ENCODE measurements at regions not wholly inside any gene's neighbourhood (a gene's known extent, or its start where the extent isn't known, plus 50 kb on each side); places are given as distances from the start of the nearest gene placed in this dataset.

GRCh38 chr9:20152151-20152725 is 363.4 kb upstream of the SLC24A2 start:
- WGBS = 81% methylated on average over 3 of the region's 3 CpGs
- H3K9me3 ChIP-seq = no peaks in the 10 kb centered on the region
- H3K27ac ChIP-seq = no peak overlapping the region
- no peak for DNase-seq (ENCODE audit: low spot score in 2 of 2)
- no peaks in the 10 kb centered on the region for H3K27me3 ChIP-seq
- no peaks in the 10 kb centered on the region for H3K36me3 ChIP-seq
- no peak overlapping the region for H3K4me3 ChIP-seq
- no peaks in the 10 kb centered on the region for H3K4me1 ChIP-seq
- TF ChIP-seq POLR2AphosphoS5 (IDR thresholded peaks at IDR 0.05) = no peak
- no peak for TF ChIP-seq POLR2A (IDR thresholded peaks at IDR 0.05)
- no peak for TF ChIP-seq CTCF (IDR thresholded peaks at IDR 0.05)
- no peak for TF ChIP-seq EP300 (IDR thresholded peaks at IDR 0.05)

- Histone ChIP-seq H3K9me3 (no peaks in the 10 kb centered on the region), H3K36me3 (no peaks in the 10 kb centered on the region), H3K27ac (no peak overlapping the region), H3K4me3 (no peak overlapping the region), H3K4me1 (no peaks in the 10 kb centered on the region), H3K27me3 (no peaks in the 10 kb centered on the region)
- WGBS = 81% methylated on average over 2 of the region's 2 CpGs
- DNase-seq (ENCODE audit: low spot score in 2 of 2) = no peak
- TF ChIP-seq EP300 (IDR thresholded peaks at IDR 0.05) = no peak
- no peak for TF ChIP-seq POLR2AphosphoS5 (IDR thresholded peaks at IDR 0.05)
- TF ChIP-seq POLR2A (IDR thresholded peaks at IDR 0.05) = no peak
- no peak for TF ChIP-seq CTCF (IDR thresholded peaks at IDR 0.05)
Observed at GRCh38 chr9:20148416-20148815, 359.6 kb upstream of the SLC24A2 start.

GRCh38 chr9:20144197-20144596 is 355.4 kb upstream of the SLC24A2 start:
- H3K27ac ChIP-seq = no peak overlapping the region
- no peak for TF ChIP-seq CTCF (IDR thresholded peaks at IDR 0.05)
- no peak for TF ChIP-seq POLR2A (IDR thresholded peaks at IDR 0.05)
- TF ChIP-seq EP300 (IDR thresholded peaks at IDR 0.05) = no peak
- no peak for TF ChIP-seq POLR2AphosphoS5 (IDR thresholded peaks at IDR 0.05)
- H3K4me1 ChIP-seq = no peaks in the 10 kb centered on the region
- H3K36me3 ChIP-seq = no peaks in the 10 kb centered on the region
- no peak for DNase-seq (ENCODE audit: low spot score in 2 of 2)
- 42% methylated on average over 7 of the region's 7 CpGs for WGBS
- H3K9me3 ChIP-seq = no peaks in the 10 kb centered on the region
- no peak overlapping the region for H3K4me3 ChIP-seq
- H3K27me3 ChIP-seq = no peaks in the 10 kb centered on the region

GRCh38 chr9:20139763-20140290 is 351.0 kb upstream of the SLC24A2 start:
- TF ChIP-seq POLR2AphosphoS5 (IDR thresholded peaks at IDR 0.05) = no peak
- TF ChIP-seq CTCF (IDR thresholded peaks at IDR 0.05) = no peak
- TF ChIP-seq POLR2A (IDR thresholded peaks at IDR 0.05) = no peak
- no peak for TF ChIP-seq EP300 (IDR thresholded peaks at IDR 0.05)
- H3K36me3 ChIP-seq = no peaks in the 10 kb centered on the region
- H3K4me3 ChIP-seq = no peak overlapping the region
- 91% methylated on average over 9 of the region's 9 CpGs for WGBS
- no peaks in the 10 kb centered on the region for H3K27me3 ChIP-seq
- no peak overlapping the region for H3K27ac ChIP-seq
- no peak for DNase-seq (ENCODE audit: low spot score in 2 of 2)
- H3K9me3 ChIP-seq = no peaks in the 10 kb centered on the region
- H3K4me1 ChIP-seq = no peaks in the 10 kb centered on the region

GRCh38 chr9:20138841-20139240 is 350.0 kb upstream of the SLC24A2 start:
- H3K27me3 ChIP-seq = no peaks in the 10 kb centered on the region
- 96% methylated on average over 4 of the region's 4 CpGs for WGBS
- H3K27ac ChIP-seq = no peak overlapping the region
- H3K4me3 ChIP-seq = no peak overlapping the region
- no peaks in the 10 kb centered on the region for H3K4me1 ChIP-seq
- TF ChIP-seq EP300 (IDR thresholded peaks at IDR 0.05) (no peak), CTCF (IDR thresholded peaks at IDR 0.05) (no peak), POLR2AphosphoS5 (IDR thresholded peaks at IDR 0.05) (no peak), POLR2A (IDR thresholded peaks at IDR 0.05) (no peak)
- no peak for DNase-seq (ENCODE audit: low spot score in 2 of 2)
- H3K9me3 ChIP-seq = no peaks in the 10 kb centered on the region
- no peaks in the 10 kb centered on the region for H3K36me3 ChIP-seq

All from suprapubic skin (tissue), 4 donors.